Spinal cord (tissue), 9 donors: ENCODE measurements at regions not wholly inside any gene's neighbourhood (a gene's known extent, or its start where the extent isn't known, plus 50 kb on each side); places are given as distances from the start of the nearest gene placed in this dataset.
"Not testable (repeated sequence)": the region's sequence is repeated elsewhere in the genome, so short reads cannot be mapped to it uniquely, and the experiment has no call there.

Source experiments
- DNase-seq, 6 donors: peaks; one replicate each; pipeline versions ENCODE4 v3.0.0 to v3.0.0-alpha.2; 2013 to 2015; ENCODE audit warnings: low spot score in 6 of 6, low read depth in 4 of 6
- H3K27ac ChIP-seq: one replicate; pipeline ENCODE4 v1.5.1; 2013; ENCODE audit warnings: low read depth, low read length, control low read depth
- H3K27me3 ChIP-seq: one replicate; pipeline ENCODE4 v1.6.1; 2013; ENCODE audit warnings: low read length; ENCODE audit not compliant: control insufficient read depth, insufficient read depth
- H3K36me3 ChIP-seq: one replicate; pipeline ENCODE4 v1.6.1; 2013; ENCODE audit warnings: low read length; ENCODE audit not compliant: control insufficient read depth, insufficient read depth
- H3K4me1 ChIP-seq: one replicate; pipeline ENCODE4 v1.6.1; 2013; ENCODE audit warnings: low read length; ENCODE audit not compliant: control insufficient read depth, insufficient read depth
- H3K4me3 ChIP-seq: one replicate; pipeline ENCODE4 v1.5.1; 2013; ENCODE audit warnings: low read depth, low read length, control low read depth
- H3K9me3 ChIP-seq: one replicate; pipeline ENCODE4 v1.6.1; 2013; ENCODE audit warnings: low read length; ENCODE audit not compliant: control insufficient read depth, insufficient read depth
- WGBS: methylation state at CpG from one replicate; pipeline ENCODE4 v1.1.5; 2013; ENCODE audit warnings: missing lambda C conversion rate; ENCODE audit not compliant: insufficient coverage; 5-methylcytosine and 5-hydroxymethylcytosine counted together
- donor health status: healthy.

- not testable (repeated sequence) for H3K27ac ChIP-seq, H3K36me3 ChIP-seq
Measured at GRCh38 chr2:234168605-234169570, 118.4 kb downstream of the SPP2 start.

GRCh38 chr2:234166531-234166930 is 116.0 kb downstream of the SPP2 start:
- DNase-seq = no peak

More at GRCh38 chr2:234168605-234169570, 118.4 kb downstream of the SPP2 start:
- H3K4me3 ChIP-seq, H3K4me1 ChIP-seq, H3K9me3 ChIP-seq, H3K27me3 ChIP-seq: not testable (repeated sequence)
- peak in 1 of 6 donors; percentile 31 for DNase-seq
- 31% methylated on average over 2 of the region's 8 CpGs for WGBS

GRCh38 chr2:234165421-234165820 is 114.9 kb downstream of the SPP2 start:
- WGBS = 66% methylated on average over 5 of the region's 5 CpGs
- Histone ChIP-seq H3K36me3 (no peaks in the 10 kb centered on the region), H3K4me3 (no peak overlapping the region), H3K4me1 (no peaks in the 10 kb centered on the region), H3K27me3 (no peaks in the 10 kb centered on the region), H3K9me3 (no peaks in the 10 kb centered on the region), H3K27ac (no peak overlapping the region)
- DNase-seq = no peak

More at GRCh38 chr2:234166531-234166930, 116.0 kb downstream of the SPP2 start:
- Histone ChIP-seq H3K27me3 (no peaks in the 10 kb centered on the region), H3K4me1 (no peaks in the 10 kb centered on the region), H3K36me3 (no peaks in the 10 kb centered on the region), H3K4me3 (no peak overlapping the region), H3K9me3 (no peaks in the 10 kb centered on the region), H3K27ac (no peak overlapping the region)
- WGBS = 94% methylated on average over 2 of the region's 3 CpGs

- no peaks in the 10 kb centered on the region for H3K36me3 ChIP-seq
- H3K27me3 ChIP-seq = no peaks in the 10 kb centered on the region
- WGBS = 75% methylated on average over 12 of the region's 19 CpGs
- H3K9me3 ChIP-seq = no peaks in the 10 kb centered on the region
- H3K27ac ChIP-seq = no peak overlapping the region
- no peak overlapping the region for H3K4me3 ChIP-seq
- no peaks in the 10 kb centered on the region for H3K4me1 ChIP-seq
- no peak for DNase-seq
Measured at GRCh38 chr2:234164493-234165413, 114.3 kb downstream of the SPP2 start.

- Histone ChIP-seq H3K36me3 (no peaks in the 10 kb centered on the region), H3K9me3 (no peaks in the 10 kb centered on the region), H3K27me3 (no peaks in the 10 kb centered on the region), H3K27ac (no peak overlapping the region), H3K4me1 (no peaks in the 10 kb centered on the region), H3K4me3 (no peak overlapping the region)
- 100% methylated on average over 1 of the region's 7 CpGs for WGBS
- DNase-seq = peak in 2 of 6 donors; percentile 8 to 84
Measured at GRCh38 chr2:234163510-234164045, 113.1 kb downstream of the SPP2 start.

GRCh38 chr2:234162861-234163260 is 112.4 kb downstream of the SPP2 start:
- WGBS = 89% methylated on average over 1 of the region's 1 CpG
- DNase-seq = no peak

GRCh38 chr2:234161932-234162331 is 111.4 kb downstream of the SPP2 start:
- Histone ChIP-seq H3K27ac (no peak overlapping the region), H3K9me3 (no peaks in the 10 kb centered on the region), H3K27me3 (no peaks in the 10 kb centered on the region), H3K4me1 (no peaks in the 10 kb centered on the region), H3K4me3 (no peak overlapping the region), H3K36me3 (no peaks in the 10 kb centered on the region)
- 97% methylated on average over 4 of the region's 6 CpGs for WGBS
- no peak for DNase-seq

More at GRCh38 chr2:234162861-234163260, 112.4 kb downstream of the SPP2 start:
- Histone ChIP-seq H3K27me3 (no peaks in the 10 kb centered on the region), H3K27ac (no peak overlapping the region), H3K4me3 (no peak overlapping the region), H3K4me1 (no peaks in the 10 kb centered on the region), H3K9me3 (no peaks in the 10 kb centered on the region), H3K36me3 (no peaks in the 10 kb centered on the region)

GRCh38 chr2:234158812-234159211 is 108.3 kb downstream of the SPP2 start:
- H3K4me1 ChIP-seq = no peaks in the 10 kb centered on the region
- DNase-seq = no peak
- no peaks in the 10 kb centered on the region for H3K9me3 ChIP-seq
- H3K36me3 ChIP-seq = no peaks in the 10 kb centered on the region
- H3K27ac ChIP-seq = no peak overlapping the region
- 67% methylated on average over 1 of the region's 4 CpGs for WGBS
- no peaks in the 10 kb centered on the region for H3K27me3 ChIP-seq
- no peak overlapping the region for H3K4me3 ChIP-seq

GRCh38 chr2:234157817-234158588 is 107.5 kb downstream of the SPP2 start:
- DNase-seq = no peak
- Histone ChIP-seq H3K9me3 (no peaks in the 10 kb centered on the region), H3K27me3 (no peaks in the 10 kb centered on the region), H3K4me3 (no peak overlapping the region), H3K27ac (no peak overlapping the region), H3K36me3 (no peaks in the 10 kb centered on the region), H3K4me1 (no peaks in the 10 kb centered on the region)
- no CpG with 5 or more reads among the region's 3 CpGs for WGBS
